ENCODE measurements at regions not wholly inside any gene's neighbourhood (a gene's known extent, or its start where the extent isn't known, plus 50 kb on each side); places are given as distances from the start of the nearest gene placed in this dataset.

DNA sequence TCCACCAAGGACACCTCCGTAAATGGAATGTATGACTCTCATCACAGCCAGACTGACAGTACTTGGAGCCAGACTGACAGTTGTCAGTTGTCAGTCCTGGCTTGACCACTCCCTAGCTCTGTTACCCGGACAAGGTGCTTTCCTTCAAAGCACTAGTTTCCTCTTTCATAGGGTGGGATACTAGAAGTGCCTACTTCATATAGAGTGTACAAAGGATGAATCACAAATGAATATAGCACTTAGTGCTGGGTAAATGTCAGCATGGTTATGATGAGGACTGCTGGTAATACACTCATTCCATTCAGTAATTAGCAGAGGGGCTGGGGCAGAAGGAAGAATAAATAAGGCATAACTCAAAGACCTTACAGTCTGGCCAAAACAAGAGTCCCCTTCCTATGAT, 91.4 kb downstream of the ARL4C start:
- TF ChIP-seq, protein P1, sequence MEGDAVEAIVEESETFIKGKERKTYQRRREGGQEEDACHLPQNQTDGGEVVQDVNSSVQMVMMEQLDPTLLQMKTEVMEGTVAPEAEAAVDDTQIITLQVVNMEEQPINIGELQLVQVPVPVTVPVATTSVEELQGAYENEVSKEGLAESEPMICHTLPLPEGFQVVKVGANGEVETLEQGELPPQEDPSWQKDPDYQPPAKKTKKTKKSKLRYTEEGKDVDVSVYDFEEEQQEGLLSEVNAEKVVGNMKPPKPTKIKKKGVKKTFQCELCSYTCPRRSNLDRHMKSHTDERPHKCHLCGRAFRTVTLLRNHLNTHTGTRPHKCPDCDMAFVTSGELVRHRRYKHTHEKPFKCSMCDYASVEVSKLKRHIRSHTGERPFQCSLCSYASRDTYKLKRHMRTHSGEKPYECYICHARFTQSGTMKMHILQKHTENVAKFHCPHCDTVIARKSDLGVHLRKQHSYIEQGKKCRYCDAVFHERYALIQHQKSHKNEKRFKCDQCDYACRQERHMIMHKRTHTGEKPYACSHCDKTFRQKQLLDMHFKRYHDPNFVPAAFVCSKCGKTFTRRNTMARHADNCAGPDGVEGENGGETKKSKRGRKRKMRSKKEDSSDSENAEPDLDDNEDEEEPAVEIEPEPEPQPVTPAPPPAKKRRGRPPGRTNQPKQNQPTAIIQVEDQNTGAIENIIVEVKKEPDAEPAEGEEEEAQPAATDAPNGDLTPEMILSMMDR (IDR thresholded peaks at IDR 0.05) = no peak
- TF ChIP-seq POLR2A (IDR thresholded peaks at IDR 0.05) (no peak), POLR2AphosphoS5 (IDR thresholded peaks at IDR 0.05) (no peak)

All from gastroesophageal sphincter (tissue), 3 donors.